HG03378 (cell line): ENCODE measurements at regions not wholly inside any gene's neighbourhood (a gene's known extent, or its start where the extent isn't known, plus 50 kb on each side); places are given as distances from the start of the nearest gene placed in this dataset.
"Not testable (repeated sequence)": the region's sequence is repeated elsewhere in the genome, so short reads cannot be mapped to it uniquely, and the experiment has no call there.

Source experiments
- ATAC-seq: cut with Tn5 transposase; IDR thresholded peaks from one replicate; pipeline ENCODE4 v1.9.1; 2021; ENCODE audit warnings: mild to moderate bottlenecking, moderate library complexity; ENCODE audit not compliant: unreplicated experiment

DNA sequence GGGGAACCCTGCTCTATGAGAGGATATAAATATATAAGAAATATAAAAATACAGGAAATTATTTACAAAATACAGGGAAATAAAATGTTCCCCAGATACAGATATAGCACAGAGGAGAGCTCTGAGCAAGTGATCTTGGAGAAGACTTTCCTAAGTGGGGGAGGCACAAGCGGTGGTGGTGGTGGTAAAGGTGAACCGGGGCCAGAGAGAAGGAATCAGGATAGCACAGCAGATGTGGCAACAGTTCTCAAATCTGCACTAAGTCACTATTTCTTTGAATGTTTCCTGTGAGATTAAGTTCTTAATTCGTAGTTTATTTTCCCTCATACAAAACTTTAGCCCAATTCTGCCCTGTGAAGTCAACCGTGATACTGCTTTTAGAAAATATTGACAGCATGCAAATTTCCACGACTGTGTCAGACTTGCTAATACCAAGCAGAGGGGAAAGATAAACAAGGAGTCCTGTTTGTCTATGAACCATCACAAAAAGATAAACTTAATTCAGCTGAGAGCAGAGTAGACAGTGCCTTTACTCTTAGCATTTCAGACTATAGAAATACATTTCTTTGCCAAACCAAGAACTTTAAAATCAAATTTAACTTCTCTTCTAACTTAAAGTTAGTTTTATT lies 237.5 kb upstream of the POGK start:
- ATAC-seq = no peak

DNA sequence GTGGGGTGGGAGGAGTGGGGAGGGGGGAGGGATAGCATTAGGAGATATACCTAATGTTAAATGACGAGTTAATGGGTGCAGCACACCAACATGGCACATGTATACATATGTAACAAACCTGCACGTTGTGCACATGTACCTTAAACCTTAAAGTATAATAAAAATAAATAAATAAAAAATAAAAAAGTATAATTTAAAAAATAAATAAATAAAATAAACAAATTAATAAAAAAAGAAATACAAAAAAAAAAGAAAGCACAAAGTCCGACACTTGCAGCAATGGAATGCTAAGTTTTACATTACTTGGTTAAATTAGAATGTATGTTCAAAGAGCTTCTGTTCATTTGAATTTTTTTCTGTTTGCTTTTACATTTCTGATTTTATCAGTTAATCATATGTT lies 236.5 kb upstream of the POGK start:
- ATAC-seq = not testable (repeated sequence)

DNA sequence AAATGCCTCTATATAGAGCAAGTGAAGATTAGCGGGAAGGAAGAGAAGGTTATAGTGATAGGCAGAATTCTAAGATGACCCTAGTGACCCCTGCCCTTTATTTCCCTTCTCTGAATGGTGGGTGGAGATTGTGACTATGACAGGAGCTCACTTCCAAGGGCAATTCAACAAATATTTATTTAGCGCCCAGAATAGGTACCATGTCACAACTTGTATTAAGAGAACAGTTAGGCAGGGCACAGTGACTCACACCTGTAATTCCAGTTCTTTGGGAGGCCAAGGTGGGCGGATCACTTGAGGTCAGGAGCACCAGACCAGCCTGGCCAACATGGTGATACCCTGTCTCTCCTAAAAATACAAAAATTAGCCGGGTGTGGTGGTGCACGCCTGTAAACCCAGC lies 236.0 kb upstream of the POGK start:
- ATAC-seq = no peak

DNA sequence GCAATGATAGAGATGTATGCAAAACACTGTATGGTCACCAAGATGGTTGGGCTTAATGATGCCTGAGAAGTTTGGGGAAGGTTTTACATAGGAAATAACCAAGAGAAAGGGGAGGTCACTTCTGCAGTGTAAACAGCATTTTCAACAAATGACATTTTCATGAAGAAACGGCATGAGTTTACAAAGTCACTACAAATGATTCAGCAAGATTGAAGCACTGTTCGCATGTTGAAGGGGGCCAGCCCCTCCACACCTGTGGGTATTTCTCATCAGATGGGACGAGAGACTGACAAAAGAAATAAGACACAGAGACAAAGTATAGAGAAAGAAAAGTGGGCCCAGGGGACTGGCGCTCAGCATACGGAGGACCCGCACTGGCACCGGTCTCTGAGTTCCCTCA lies 234.1 kb upstream of the POGK start:
- no peak for ATAC-seq

DNA sequence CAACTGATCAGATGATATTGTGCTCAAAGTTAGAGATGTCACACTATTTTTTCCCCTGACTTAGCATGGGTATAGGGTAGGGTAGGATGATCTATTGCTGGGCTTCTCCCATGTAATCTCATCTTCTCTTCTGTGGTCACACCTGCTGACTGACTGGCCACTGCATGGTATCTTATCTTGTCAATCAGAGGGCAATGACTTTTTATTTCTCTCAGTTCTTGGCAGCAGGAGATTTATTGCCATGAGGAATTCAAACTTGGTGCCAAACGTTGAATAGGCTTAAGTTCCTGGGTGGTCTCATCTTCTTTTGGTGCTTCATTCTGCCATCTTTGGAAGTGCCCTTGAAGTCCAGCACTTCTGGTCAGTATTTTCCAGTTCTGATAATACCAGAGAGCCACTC lies 226.4 kb upstream of the POGK start:
- no peak for ATAC-seq

DNA sequence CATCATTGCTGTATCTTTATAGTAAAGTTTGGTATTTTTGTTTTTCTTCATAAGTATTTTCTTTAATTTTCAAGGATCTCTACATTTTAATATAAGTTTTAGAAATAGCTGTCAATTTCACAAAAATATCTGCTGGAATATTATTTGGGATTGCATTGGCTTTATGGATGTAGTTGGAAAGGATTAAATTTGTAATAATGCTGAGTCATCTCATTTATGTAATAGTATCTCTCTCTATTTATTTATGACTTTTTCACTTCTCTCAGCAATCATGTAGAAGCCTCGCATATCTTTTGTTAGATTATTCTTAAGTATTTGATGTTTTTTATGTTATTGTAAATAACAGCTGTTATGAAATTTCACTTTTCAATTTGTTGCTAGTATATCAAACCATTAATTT lies 223.1 kb upstream of the POGK start:
- no peak for ATAC-seq

DNA sequence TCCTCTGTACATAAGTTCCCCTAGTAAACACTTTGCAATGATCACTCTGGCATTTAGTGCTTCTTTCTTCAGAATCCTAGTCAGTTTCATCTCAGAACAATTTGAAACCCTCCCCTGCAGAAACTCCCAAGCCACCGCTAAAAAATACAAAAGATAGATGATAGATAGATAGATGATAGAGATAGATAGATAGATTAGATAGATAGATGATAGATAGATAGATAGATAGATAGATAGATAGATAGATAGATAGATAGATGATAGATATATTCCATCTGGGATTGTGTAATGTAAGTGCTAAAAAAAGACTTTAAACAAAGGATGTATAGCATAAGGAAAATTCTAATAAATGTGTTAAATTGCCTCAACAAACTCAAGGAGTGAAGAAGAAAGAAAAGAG lies 212.6 kb upstream of the POGK start:
- ATAC-seq = no peak

DNA sequence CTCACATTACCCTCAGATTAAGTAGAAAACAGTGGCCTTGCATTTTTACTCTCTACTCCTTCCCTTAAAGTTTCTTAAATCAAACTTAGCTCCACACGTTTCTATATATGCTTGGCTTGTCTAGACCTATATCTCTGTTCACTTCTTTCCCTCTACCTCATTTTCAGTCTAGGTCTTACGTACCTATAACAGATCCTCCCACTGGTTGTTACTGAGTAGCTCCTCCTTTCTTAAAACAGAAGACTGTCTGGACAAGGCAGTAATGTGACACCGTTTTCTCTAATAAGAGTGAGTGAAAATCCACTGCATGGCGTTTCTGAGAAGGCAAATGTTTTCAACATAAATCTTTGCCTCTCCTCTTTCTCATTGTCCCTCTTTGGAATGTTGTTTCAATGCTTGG lies 211.7 kb upstream of the POGK start:
- ATAC-seq = no peak

DNA sequence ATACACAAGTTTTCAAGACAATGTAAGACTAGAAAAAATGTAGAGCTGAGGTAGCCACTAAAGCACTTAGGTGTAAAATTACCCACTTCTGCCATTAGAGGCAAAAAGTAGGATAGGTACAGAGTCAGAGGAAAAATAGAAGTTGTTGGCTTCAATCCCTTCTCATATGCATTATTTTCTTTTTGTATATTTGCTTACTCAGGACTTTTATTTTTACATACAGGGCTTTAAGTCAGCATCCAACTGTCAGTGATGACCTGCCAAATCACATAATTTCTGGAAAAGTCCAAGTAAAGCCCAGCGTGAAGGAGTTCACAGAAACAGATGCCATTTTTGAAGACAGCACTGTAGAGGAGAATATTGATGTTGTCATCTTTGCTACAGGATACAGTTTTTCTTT lies 211.0 kb upstream of the POGK start:
- ATAC-seq = no peak

DNA sequence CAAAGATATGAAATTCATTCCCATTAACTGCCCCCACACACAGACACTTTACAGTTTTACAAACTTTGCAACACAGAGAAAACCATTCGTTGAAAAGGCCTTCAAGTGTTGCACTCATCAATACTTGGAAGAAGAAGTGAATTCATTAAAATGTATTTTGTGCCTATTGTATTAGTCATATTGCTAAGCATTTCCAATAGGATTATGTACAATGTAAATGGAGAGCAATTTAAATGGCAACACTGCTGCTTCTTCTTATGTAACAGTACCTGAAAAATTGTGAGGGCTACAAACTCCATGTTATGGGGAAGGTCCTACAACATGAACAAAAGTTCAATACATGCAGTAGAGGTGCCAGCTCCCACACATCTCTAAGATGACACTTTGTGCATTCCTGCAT lies 209.3 kb upstream of the POGK start:
- no peak for ATAC-seq

- ATAC-seq = no peak
Measured at GRCh38 chr1:166630369-166630768, 208.9 kb upstream of the POGK start.

GRCh38 chr1:166638137-166638536 lies 201.1 kb upstream of the POGK start:
- ATAC-seq = no peak

DNA sequence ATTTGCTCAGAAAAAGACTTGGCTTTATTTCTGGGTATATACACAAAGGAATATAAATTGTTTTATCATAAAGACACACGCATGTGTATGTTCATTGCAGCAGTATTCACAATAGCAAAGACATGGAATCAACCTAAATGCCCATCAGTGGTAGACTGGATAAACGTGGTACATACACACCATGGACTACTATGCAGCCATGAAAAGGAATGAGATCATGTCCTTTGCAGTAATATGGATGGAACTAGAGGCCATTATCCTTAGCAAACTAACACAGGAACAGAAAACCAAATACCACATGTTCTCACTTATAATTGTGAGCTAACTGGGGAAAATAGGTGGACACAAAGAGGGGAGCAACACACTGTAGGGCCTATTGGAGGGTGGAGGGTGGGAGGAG lies 182.0 kb upstream of the POGK start:
- not testable (repeated sequence) for ATAC-seq

GRCh38 chr1:166666790-166667189 lies 172.5 kb upstream of the POGK start:
- not testable (repeated sequence) for ATAC-seq

GRCh38 chr1:166667600-166667999 lies 171.7 kb upstream of the POGK start:
- not testable (repeated sequence) for ATAC-seq

DNA sequence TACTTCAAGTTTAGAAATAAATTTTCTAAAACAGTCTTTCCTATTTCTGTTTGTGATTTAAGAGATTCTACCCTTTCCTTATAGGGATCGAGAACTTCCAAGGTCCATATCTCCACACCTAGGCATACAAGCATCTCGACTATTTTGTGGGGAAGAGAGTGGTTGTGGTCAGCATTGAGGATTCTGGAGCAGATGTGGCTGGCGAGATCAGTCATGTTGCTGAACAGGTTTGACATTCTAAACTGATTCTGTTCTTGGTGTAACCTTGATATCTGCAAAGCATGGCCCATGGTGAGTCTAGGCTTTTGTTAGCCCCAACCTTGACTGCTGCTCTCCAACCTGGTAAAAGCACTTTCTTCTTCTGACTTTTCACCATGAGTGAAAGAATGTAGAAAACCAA lies 167.6 kb upstream of the POGK start:
- ATAC-seq = no peak

DNA sequence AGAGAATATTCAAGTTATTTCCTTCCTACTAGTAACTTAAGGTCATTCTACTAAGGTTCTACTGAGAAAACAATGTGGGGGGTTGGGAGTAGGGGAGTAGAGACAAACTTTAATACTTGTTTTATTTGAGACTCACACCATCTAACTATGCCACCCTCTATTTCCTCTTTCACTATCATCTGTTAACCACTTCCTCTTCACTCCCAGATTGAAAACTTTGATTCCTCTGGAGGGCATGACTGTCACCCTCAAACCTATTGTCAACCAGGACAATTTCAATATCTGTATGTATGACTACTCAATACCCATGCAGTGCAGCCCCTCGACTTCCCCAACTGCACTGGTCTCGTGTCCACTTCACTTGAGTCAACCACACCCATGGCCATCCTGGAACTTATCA lies 165.6 kb upstream of the POGK start:
- ATAC-seq = no peak

GRCh38 chr1:166675213-166675612 lies 164.1 kb upstream of the POGK start:
- no peak for ATAC-seq

- ATAC-seq = no peak
Measured at GRCh38 chr1:166676981-166677380, 162.3 kb upstream of the POGK start.

- ATAC-seq = no peak
Measured at GRCh38 chr1:166679369-166679768, 159.9 kb upstream of the POGK start.

DNA sequence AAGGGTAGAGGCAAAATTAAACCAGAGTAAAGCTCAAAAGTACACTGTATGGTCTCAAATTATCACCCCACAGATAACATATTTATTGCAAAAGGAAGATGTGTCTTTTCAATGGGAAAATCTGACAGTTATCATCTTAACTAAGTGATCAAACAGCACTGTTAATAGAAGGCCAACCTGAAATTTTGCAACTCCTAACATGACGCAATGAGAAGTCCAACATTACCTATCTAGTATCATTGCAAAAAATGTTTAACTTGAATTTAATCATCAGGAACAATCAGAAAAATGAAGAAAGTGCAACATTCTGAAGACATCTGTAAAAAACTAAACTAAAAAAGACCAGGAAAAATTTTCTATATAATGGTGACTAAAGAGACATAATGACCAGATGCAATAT lies 156.7 kb upstream of the POGK start:
- no peak for ATAC-seq

GRCh38 chr1:166684669-166685068 lies 154.6 kb upstream of the POGK start:
- not testable (repeated sequence) for ATAC-seq

- ATAC-seq = no peak
Measured at GRCh38 chr1:166685200-166685599, 154.1 kb upstream of the POGK start.
